PFSK-1 (cell line): ENCODE measurements at regions not wholly inside any gene's neighbourhood (a gene's known extent, or its start where the extent isn't known, plus 50 kb on each side); places are given as distances from the start of the nearest gene placed in this dataset.

Experiments used
- FOXP2 ChIP-seq: optimal IDR thresholded peaks from 2 replicates; pipeline ENCODE3; 2011; ENCODE audit warnings: borderline replicate concordance, control low read depth, inconsistent platforms; ENCODE audit not compliant: insufficient read depth; ENCODE audit errors: extremely low read length, extremely low read depth
- POLR2AphosphoS5 ChIP-seq: IDR thresholded peaks from 2 replicates; pipeline ENCODE4 v1.6.1; 2012; ENCODE audit warnings: low read depth, mild to moderate bottlenecking, control low read depth, low read length, moderate library complexity
- REST ChIP-seq, 2 experiments: IDR thresholded peaks; 2 replicates each; pipeline versions ENCODE4 v1.6.1 to v1.8.0; 2011 to 2012; ENCODE audit warnings: low read depth in 2 of 2, low read length in 2 of 2, control low read depth in 1 of 2, inconsistent platforms in 1 of 2, mild to moderate bottlenecking in 1 of 2, moderate library complexity in 1 of 2; ENCODE audit not compliant: insufficient read depth in 1 of 2
- SIN3A ChIP-seq: IDR thresholded peaks from 2 replicates; pipeline ENCODE4 v1.6.1; 2012; ENCODE audit warnings: mild to moderate bottlenecking, low read length, moderate library complexity, borderline replicate concordance; ENCODE audit not compliant: insufficient read depth
- TAF1 ChIP-seq: IDR thresholded peaks from 2 replicates; pipeline ENCODE4 v1.6.1; 2012; ENCODE audit warnings: low read length, control low read depth, borderline replicate concordance; ENCODE audit not compliant: insufficient read depth

GRCh38 chr10:121222842-121223241 lies 371.7 kb downstream of the WDR11 start:
- no peak for TF ChIP-seq TAF1
- no peak for TF ChIP-seq FOXP2

- TF ChIP-seq SIN3A: no peak
These were observed 367.2 kb downstream of the FGFR2 start for GRCh38 chr10:121231079-121231478.

- TF ChIP-seq REST (IDR thresholded peaks at IDR 0.05; ENCODE audit: insufficient read depth in 1 of 2, low read depth in 2 of 2, low read length in 2 of 2) (no peak), FOXP2 (no peak), TAF1 (no peak), SIN3A (no peak), POLR2AphosphoS5 (no peak)
These were observed 365.8 kb downstream of the FGFR2 start for GRCh38 chr10:121232494-121232893.

GRCh38 chr10:121235692-121236091 lies 362.6 kb downstream of the FGFR2 start:
- TF ChIP-seq REST (IDR thresholded peaks at IDR 0.05; ENCODE audit: insufficient read depth in 1 of 2, low read depth in 2 of 2, low read length in 2 of 2): no peak
- no peak for TF ChIP-seq FOXP2
- no peak for TF ChIP-seq TAF1
- TF ChIP-seq POLR2AphosphoS5: no peak
- no peak for TF ChIP-seq SIN3A

- no peak for TF ChIP-seq SIN3A
These were observed 361.6 kb downstream of the FGFR2 start for GRCh38 chr10:121236621-121237020.

GRCh38 chr10:121237718-121238117 lies 360.5 kb downstream of the FGFR2 start:
- TF ChIP-seq FOXP2: no peak
- TF ChIP-seq TAF1: no peak
- TF ChIP-seq REST (IDR thresholded peaks at IDR 0.05; ENCODE audit: insufficient read depth in 1 of 2, low read depth in 2 of 2, low read length in 2 of 2): no peak
- no peak for TF ChIP-seq SIN3A
- no peak for TF ChIP-seq POLR2AphosphoS5

GRCh38 chr10:121240011-121240410 lies 358.2 kb downstream of the FGFR2 start:
- TF ChIP-seq TAF1: no peak
- no peak for TF ChIP-seq POLR2AphosphoS5
- TF ChIP-seq SIN3A: no peak
- TF ChIP-seq FOXP2: no peak
- no peak for TF ChIP-seq REST (IDR thresholded peaks at IDR 0.05; ENCODE audit: insufficient read depth in 1 of 2, low read depth in 2 of 2, low read length in 2 of 2)
